ENCODE measurements at regions not wholly inside any gene's neighbourhood (a gene's known extent, or its start where the extent isn't known, plus 50 kb on each side); places are given as distances from the start of the nearest gene placed in this dataset.

DNA sequence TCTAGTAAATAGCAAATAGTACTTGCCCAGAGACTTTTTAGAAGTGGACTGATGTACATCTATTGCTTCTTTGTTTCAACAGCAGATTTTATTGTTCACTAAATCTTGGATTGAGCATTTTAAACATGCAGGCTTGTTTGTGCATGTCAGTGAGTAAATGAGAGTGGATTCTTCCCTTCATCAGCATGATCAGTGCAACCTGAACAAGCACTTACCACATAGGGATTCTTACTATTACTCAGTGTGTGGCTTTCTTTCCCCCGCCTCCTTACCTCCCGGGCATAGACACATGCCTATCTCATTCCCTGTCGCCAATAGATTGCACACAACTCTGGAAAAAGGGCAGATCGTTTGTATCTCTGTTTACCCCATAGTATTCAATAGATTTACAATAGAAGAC lies 197.5 kb downstream of the C11orf87 start:
- TF ChIP-seq, protein P1, sequence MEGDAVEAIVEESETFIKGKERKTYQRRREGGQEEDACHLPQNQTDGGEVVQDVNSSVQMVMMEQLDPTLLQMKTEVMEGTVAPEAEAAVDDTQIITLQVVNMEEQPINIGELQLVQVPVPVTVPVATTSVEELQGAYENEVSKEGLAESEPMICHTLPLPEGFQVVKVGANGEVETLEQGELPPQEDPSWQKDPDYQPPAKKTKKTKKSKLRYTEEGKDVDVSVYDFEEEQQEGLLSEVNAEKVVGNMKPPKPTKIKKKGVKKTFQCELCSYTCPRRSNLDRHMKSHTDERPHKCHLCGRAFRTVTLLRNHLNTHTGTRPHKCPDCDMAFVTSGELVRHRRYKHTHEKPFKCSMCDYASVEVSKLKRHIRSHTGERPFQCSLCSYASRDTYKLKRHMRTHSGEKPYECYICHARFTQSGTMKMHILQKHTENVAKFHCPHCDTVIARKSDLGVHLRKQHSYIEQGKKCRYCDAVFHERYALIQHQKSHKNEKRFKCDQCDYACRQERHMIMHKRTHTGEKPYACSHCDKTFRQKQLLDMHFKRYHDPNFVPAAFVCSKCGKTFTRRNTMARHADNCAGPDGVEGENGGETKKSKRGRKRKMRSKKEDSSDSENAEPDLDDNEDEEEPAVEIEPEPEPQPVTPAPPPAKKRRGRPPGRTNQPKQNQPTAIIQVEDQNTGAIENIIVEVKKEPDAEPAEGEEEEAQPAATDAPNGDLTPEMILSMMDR (IDR thresholded peaks at IDR 0.05; ENCODE audit: poor library complexity) = no peak
- no peak for TF ChIP-seq EZH2 (IDR thresholded peaks at IDR 0.05; ENCODE audit: borderline replicate concordance)
